T-helper 17 cell (primary cell): ENCODE measurements at regions not wholly inside any gene's neighbourhood (a gene's known extent, or its start where the extent isn't known, plus 50 kb on each side); places are given as distances from the start of the nearest gene placed in this dataset.

Experiments used
- ATAC-seq: fragments of 150-1000 bp; cut with Tn5 transposase; 2 replicates; pipeline ENCODE4 v1.10.0; 2021; ENCODE audit warnings: mild to moderate bottlenecking, moderate library complexity
- DNase-seq, 3 donors: peaks; one replicate each; pipeline versions ENCODE4 v3.0.0 to v3.0.0-alpha.2; 2020 to 2021
- H3K9me3 ChIP-seq: one replicate; pipeline ENCODE4 v1.7.0; 2013; ENCODE audit warnings: low read length, mild to moderate bottlenecking; ENCODE audit not compliant: control insufficient read depth, poor library complexity, severe bottlenecking
- H3K27ac Mint-ChIP-seq: one replicate; pipeline ENCODE4 v1.8.0; 2022; ENCODE audit warnings: mild to moderate bottlenecking, moderate library complexity, mixed read lengths
- H3K27me3 Mint-ChIP-seq: one replicate; pipeline ENCODE4 v1.8.0; 2022; ENCODE audit warnings: mixed read lengths
- H3K36me3 Mint-ChIP-seq: one replicate; pipeline ENCODE4 v1.8.0; 2022; ENCODE audit warnings: low read depth, mixed read lengths
- H3K4me1 Mint-ChIP-seq: one replicate; pipeline ENCODE4 v1.8.0; 2022; ENCODE audit warnings: mild to moderate bottlenecking, mixed read lengths
- H3K4me3 Mint-ChIP-seq: one replicate; pipeline ENCODE4 v1.8.0; 2022; ENCODE audit warnings: mild to moderate bottlenecking, moderate library complexity, mixed read lengths

DNA sequence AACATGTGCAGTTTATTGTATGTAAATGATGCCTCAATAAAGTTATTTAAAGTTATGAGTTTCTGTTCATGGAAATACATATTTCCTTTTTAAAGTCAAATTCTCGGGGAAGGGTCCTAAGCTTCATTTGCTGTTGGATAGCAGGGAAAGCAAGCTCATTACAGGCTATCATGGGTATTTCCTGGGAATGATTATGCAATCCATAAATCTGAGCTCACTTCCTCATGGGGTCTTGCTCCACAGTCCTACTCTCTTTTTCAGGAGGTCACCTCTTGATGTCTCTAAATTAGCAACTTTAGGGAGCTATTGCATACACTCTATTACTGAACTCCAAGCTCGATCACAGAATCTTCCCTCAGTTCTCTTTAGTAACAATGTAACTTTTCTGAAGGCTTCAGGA, 69.9 kb upstream of the TP63 start:
- DNase-seq, result no peak
- Mint-ChIP-seq H3K27ac (no peak overlapping the region), H3K4me3 (no peak overlapping the region), H3K4me1 (peaks cover 9% of the 10 kb centered on the region), H3K27me3 (no peaks in the 10 kb centered on the region), H3K36me3 (no peaks in the 10 kb centered on the region)
- no peak for ATAC-seq
- H3K9me3 ChIP-seq, result no peaks in the 10 kb centered on the region

DNA sequence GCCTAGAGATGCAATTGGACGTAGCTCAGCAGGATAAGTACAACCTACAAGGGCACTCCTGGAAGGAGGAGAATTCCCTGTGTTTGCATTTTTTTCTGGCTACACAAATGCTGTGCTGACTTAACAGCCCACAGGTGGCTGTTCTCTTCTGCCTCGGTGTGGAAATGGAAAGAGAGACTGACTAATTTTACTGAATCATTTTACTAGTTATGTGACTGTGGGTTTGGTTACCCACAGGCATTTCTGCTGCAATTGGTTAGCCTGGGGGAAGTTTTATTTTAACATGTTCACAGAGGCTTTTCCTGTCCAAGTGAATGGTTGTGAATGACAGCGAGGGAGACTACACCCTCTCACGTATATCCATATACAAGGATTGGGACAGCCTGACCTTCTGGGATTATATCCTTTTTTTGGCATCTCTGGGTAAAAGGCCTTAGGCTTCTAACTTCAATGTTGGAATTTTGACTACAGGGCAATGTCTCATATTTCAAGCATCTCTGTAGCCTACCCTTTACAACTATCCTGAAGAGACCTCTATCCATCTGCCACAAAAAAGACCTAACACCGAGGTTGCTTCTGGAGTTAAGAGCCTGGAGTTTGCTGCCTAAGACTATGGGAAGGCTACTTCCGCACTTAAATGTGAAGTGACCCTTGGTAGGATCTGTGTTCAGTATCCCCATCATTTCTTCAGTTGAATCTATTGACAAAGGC, 67.2 kb upstream of the TP63 start:
- no peaks in the 10 kb centered on the region for H3K27me3 Mint-ChIP-seq

DNA sequence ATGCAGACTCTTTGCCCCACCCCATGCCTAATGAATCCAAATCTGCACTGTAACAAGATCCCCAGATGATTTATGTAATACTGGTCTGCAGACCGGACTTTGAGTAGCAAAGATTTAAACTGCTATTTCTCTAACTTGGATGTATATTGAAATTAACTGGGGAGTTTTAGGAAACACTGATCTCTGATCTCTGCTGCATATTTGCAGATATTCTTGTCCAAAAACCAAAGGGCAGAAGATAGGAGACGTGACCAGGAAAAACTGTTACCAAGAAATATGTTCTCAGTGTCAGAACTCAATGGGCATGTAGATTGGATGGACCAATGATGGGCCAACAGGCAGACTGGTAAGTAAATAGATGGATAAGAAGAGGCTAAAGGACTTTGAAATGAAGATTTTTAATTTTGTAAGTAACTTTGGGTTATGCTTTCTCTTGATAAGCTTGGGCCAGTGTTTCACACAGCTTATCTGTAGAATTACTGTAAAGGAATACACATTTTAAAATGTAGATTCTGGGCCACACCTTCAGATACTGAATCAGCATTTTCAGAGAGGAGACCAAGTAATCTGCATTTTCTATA, 64.5 kb upstream of the TP63 start:
- no peaks in the 10 kb centered on the region for H3K9me3 ChIP-seq
- no peaks in the 10 kb centered on the region for H3K36me3 Mint-ChIP-seq
- H3K27ac Mint-ChIP-seq, result no peak overlapping the region
- H3K4me3 Mint-ChIP-seq, result no peak overlapping the region
- ATAC-seq (no peak), DNase-seq (no peak)
- H3K4me1 Mint-ChIP-seq, result peaks cover 13% of the 10 kb centered on the region
- H3K27me3 Mint-ChIP-seq, result no peaks in the 10 kb centered on the region

More for the DNA sequence above, 67.2 kb upstream of the TP63 start:
- Mint-ChIP-seq H3K4me1 (peaks cover 9% of the 10 kb centered on the region), H3K27ac (no peak overlapping the region), H3K36me3 (no peaks in the 10 kb centered on the region), H3K4me3 (no peak overlapping the region)
- no peaks in the 10 kb centered on the region for H3K9me3 ChIP-seq
- no peak for DNase-seq
- ATAC-seq, result no peak

DNA sequence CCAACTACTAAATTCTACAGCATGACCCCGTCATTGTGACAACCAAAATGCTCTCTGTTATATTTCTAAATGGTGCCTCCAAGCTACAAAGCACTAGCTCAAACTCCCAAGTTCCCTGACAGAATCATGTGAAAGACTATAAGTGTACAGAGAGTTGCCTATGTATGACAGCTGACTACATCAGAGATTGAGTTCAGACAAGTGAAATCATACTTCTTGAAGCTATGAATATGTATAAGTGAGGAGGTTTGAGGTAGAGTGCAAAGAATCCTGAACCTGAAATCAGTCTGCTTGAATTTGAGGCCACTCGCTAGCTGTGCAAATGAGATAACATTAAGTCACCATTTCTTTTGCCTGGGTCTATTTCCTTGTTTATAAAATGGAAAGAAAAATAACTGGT, 63.9 kb upstream of the TP63 start:
- ATAC-seq (no peak), DNase-seq (no peak)
- H3K27me3 Mint-ChIP-seq, result no peaks in the 10 kb centered on the region
- no peaks in the 10 kb centered on the region for H3K36me3 Mint-ChIP-seq
- no peak overlapping the region for H3K4me3 Mint-ChIP-seq
- H3K9me3 ChIP-seq, result no peaks in the 10 kb centered on the region
- H3K4me1 Mint-ChIP-seq, result peaks cover 13% of the 10 kb centered on the region
- H3K27ac Mint-ChIP-seq, result no peak overlapping the region

DNA sequence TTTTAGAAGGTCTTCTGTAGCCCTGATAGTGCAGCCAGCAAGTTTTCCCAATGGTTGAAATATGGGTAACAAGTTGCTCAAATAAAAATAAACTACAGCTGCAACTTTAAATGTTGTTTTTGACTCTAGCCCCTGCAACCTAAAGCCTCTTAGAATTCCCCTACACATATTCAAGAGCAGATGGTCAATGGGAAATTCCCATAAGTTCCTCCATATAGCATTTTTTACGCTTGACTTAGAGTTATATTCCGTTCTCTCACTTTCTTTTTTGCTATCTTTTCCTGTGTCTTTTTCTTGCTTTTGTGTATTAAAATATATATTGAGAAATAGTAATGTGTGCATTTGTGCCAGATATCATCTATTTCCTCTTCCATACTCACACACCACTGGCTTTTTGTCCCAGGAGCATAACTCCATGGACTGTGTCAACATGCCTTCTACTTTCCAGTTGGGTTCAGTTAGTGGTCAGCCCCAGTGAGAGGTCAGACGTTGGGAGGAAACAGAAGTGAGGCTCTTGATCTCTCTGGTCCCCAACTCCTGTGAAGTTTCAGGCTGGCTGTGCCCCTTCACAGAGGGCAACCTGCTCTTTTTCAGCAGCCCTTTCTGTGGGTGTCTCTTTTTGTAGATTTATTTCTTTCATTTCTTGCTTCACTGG, 63.3 kb upstream of the TP63 start:
- DNase-seq, result no peak
- no peak overlapping the region for H3K4me3 Mint-ChIP-seq
- ATAC-seq, result no peak
- H3K9me3 ChIP-seq, result no peaks in the 10 kb centered on the region
- no peaks in the 10 kb centered on the region for H3K27me3 Mint-ChIP-seq
- H3K27ac Mint-ChIP-seq, result no peak overlapping the region
- H3K36me3 Mint-ChIP-seq, result no peaks in the 10 kb centered on the region
- peaks cover 13% of the 10 kb centered on the region for H3K4me1 Mint-ChIP-seq

DNA sequence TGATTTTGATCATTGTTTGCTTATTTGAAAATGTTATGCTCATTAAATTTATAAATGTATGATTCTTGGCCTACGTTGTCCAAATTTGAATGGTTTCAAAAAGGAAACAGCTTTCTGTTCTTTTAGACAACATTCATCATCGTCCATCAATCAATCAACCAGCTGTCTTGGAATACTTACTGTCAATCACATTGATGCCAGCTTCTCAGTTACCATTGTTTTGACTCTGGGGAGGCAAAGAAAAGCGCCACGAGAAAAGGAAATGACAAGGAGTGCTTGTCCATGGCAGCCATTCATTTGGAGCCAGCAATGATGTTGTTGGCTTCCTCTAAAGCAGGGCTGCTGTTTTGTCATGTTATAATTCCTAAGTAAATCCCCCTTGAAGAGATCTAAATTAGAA, 62.2 kb upstream of the TP63 start:
- no peak for DNase-seq
- H3K4me1 Mint-ChIP-seq, result peaks cover 12% of the 10 kb centered on the region
- H3K4me3 Mint-ChIP-seq, result no peak overlapping the region
- H3K27me3 Mint-ChIP-seq, result no peaks in the 10 kb centered on the region
- H3K9me3 ChIP-seq, result no peaks in the 10 kb centered on the region
- H3K27ac Mint-ChIP-seq, result no peak overlapping the region
- H3K36me3 Mint-ChIP-seq, result no peaks in the 10 kb centered on the region
- no peak for ATAC-seq

DNA sequence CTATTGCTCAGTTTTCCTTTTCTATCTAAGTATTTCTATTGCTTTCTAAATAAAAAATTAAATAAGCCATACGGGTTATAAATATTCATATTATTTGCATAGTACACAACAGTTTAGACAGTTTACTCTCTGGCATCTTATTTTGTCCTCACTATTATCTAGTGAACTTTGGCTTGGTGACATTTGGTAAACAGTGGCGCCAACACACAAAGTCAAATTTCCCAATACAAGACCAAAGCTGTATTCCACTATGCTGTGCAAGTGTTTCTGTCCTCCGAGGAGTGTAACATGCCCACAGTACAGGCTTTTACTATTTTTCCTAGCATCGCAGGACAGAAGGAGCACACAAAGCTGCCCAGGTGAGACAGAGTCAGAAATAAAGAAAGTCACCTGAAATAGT, 61.7 kb upstream of the TP63 start:
- no peaks in the 10 kb centered on the region for H3K36me3 Mint-ChIP-seq
- H3K9me3 ChIP-seq, result no peaks in the 10 kb centered on the region
- ATAC-seq (no peak), DNase-seq (no peak)
- H3K27ac Mint-ChIP-seq, result no peak overlapping the region
- H3K27me3 Mint-ChIP-seq, result no peaks in the 10 kb centered on the region
- H3K4me3 Mint-ChIP-seq, result no peak overlapping the region
- H3K4me1 Mint-ChIP-seq, result peaks cover 7% of the 10 kb centered on the region

DNA sequence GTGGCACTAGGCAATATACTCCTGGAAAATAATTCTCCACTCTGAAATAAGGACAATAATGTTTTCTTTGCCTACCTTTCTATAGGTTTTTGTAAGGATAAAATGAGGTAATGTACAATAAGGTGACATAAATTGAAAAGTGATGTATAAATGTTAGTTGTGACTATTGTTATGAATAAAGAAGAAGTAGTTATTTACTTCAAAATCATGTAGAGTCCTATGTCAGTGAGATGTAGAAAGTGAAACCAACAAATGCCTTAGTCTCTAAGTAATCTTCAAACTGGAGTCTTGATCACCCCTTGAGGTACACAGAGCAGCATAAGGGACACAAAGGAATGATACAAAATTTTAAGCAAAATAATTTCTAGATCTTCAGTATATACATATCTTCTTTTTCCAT, 60.3 kb upstream of the TP63 start:
- H3K27ac Mint-ChIP-seq, result no peak overlapping the region
- no peaks in the 10 kb centered on the region for H3K36me3 Mint-ChIP-seq
- H3K4me3 Mint-ChIP-seq, result no peak overlapping the region
- H3K4me1 Mint-ChIP-seq, result peaks cover 7% of the 10 kb centered on the region
- no peaks in the 10 kb centered on the region for H3K9me3 ChIP-seq
- DNase-seq, result no peak
- no peaks in the 10 kb centered on the region for H3K27me3 Mint-ChIP-seq
- ATAC-seq, result no peak

DNA sequence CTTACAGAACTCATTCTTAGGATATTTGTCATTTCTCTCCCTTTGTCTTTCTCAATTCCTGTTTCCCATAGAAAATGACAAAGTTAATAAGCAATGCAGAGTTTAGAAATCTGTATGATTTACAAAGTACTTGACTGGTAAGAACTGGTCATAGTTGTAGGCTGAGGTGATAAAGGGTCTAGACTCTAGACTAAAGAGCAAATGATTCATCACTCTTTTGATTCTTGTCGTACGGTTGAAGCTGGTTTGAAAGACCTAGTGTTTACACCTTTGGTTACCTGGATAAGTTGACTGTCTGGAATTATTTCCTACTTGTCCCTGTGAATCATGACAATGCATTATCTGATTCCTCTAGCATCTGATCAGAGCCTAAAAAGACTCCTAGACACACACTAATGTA, 58.9 kb upstream of the TP63 start:
- no peak overlapping the region for H3K4me3 Mint-ChIP-seq
- no peaks in the 10 kb centered on the region for H3K36me3 Mint-ChIP-seq
- no peaks in the 10 kb centered on the region for H3K9me3 ChIP-seq
- ATAC-seq (no peak), DNase-seq (no peak)
- H3K27me3 Mint-ChIP-seq, result no peaks in the 10 kb centered on the region
- H3K4me1 Mint-ChIP-seq, result peaks cover 7% of the 10 kb centered on the region
- H3K27ac Mint-ChIP-seq, result no peak overlapping the region

DNA sequence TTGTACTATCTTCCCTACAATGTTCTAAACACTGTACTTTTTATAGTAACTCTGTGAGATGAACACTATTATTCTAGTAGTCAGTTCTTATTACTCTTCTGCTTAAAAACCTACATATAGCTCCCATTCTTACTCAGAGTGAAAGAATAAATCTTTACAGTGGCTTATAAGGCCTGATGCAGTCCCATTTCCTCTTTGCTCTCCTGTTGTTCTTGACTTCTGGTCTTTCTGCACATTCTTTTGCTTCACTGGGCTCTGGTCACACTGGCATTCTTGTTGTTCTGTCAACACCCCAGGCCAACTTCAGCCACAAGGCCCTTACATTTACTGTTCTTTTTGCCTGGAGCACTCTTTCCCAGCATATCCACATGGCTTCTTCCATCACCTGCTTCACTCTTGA, 58.2 kb upstream of the TP63 start:
- H3K4me3 Mint-ChIP-seq, result no peak overlapping the region
- no peak for ATAC-seq
- DNase-seq, result no peak

DNA sequence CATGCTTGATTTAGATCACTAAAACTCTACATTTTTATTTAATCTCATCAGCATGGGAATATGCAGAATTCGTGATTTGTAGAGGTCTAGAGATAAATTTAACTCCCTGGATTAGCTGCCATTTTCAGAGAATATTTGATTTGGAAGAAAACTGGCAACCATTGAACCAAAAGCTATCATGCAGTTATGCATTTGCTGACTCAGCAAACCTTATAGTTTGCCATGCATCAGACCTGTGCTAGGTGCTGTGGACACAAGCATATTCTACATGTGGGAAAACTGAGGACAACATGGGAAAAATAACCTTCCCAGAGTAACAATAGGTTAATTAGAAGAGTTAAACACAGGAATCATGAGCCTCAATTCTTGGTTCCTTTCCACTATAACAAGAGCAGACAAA, 54.7 kb upstream of the TP63 start:
- H3K9me3 ChIP-seq, result no peaks in the 10 kb centered on the region
- Mint-ChIP-seq H3K36me3 (no peaks in the 10 kb centered on the region), H3K27me3 (no peaks in the 10 kb centered on the region), H3K4me3 (no peak overlapping the region), H3K27ac (no peak overlapping the region), H3K4me1 (peaks cover 3% of the 10 kb centered on the region)
- ATAC-seq (no peak), DNase-seq (no peak)

More for the DNA sequence above, 58.2 kb upstream of the TP63 start:
- Mint-ChIP-seq H3K36me3 (no peaks in the 10 kb centered on the region), H3K27ac (no peak overlapping the region), H3K27me3 (no peaks in the 10 kb centered on the region), H3K4me1 (peaks cover 7% of the 10 kb centered on the region)
- H3K9me3 ChIP-seq, result no peaks in the 10 kb centered on the region

DNA sequence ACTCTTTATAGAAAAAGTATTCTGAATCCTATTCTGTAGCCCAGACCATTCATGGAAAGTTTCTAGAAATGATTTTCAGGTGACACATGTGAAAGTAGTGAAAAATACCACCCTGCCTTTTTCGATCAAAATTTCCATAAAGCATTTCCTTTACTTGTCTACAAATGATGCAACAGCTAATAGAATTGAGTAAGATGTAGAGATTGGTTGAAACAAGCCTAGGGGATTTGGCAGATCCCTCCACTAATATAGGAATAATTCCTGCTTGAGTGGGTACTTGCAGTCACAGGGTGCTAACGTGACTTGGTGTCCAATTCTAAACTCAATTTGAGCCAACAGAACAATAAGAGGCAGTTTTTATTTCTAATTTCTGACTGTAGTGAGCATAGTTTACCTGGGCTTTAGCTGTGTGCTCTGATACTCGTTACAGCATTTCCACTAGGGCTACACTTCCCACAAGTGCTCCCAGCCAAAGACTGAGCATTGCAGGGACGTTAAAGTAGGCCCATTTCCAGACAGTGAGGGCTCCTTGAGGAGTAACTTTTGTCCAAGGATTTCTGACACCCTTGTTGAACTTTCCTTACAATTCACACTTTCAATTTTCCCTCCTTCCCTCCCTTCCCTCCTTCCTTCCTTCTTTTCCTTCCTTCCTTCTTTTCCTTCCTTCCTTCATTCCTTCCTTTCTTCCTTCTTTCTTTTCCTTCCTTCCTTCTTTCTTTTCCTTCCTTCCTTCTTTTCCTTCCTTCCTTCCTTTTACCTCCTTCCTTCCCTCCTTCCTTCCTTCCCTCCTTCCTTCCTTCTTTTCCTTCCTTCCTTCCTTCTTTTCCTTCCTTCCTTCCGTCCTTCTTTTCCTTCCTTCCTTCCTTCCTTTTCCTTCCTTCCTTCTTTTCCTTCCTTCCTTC, 53.9 kb upstream of the TP63 start:
- DNase-seq (no peak), ATAC-seq (no peak)
- no peaks in the 10 kb centered on the region for H3K9me3 ChIP-seq
- Mint-ChIP-seq H3K4me3 (no peak overlapping the region), H3K36me3 (no peaks in the 10 kb centered on the region), H3K4me1 (peaks cover 3% of the 10 kb centered on the region), H3K27me3 (no peaks in the 10 kb centered on the region), H3K27ac (no peak overlapping the region)

DNA sequence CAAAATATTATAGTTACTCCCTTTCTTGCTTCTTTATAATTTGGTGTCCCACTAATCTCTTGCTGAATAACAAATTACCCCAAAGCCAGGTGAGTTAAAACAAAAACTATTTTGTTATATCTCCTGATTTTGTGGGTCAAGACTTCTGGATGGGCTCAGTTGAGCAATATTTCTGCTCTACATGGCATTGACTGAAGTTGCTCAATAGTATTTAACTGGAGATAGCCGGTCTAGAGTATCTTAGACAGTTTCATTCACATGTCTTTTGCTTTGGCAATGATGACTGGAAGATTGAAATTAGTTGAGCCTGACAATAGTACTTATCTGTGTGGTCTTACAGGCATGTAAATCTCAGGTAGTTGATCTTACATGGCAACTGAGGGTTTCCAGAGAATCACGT, 51.0 kb upstream of the TP63 start:
- Mint-ChIP-seq H3K4me3 (no peak overlapping the region), H3K27ac (no peak overlapping the region), H3K4me1 (no peaks in the 10 kb centered on the region), H3K36me3 (no peaks in the 10 kb centered on the region), H3K27me3 (peaks cover 14% of the 10 kb centered on the region)
- no peaks in the 10 kb centered on the region for H3K9me3 ChIP-seq
- DNase-seq (no peak), ATAC-seq (no peak)
